Left ventricle myocardium superior (tissue), 1 donor: ENCODE measurements at regions not wholly inside any gene's neighbourhood (a gene's known extent, or its start where the extent isn't known, plus 50 kb on each side); places are given as distances from the start of the nearest gene placed in this dataset.

ENCODE experiments used
- ATAC-seq: fragments of 200-7000 bp; cut with Tn5 transposase; one replicate; pipeline ENCODE4 v1.9.1; 2020; ENCODE audit warnings: mild to moderate bottlenecking, moderate library complexity
- DNase-seq: peaks from one replicate; pipeline ENCODE4 v3.0.0-alpha.2; 2020
- intact Hi-C: fragments of 100-400 bp; cut with micrococcal nuclease; formaldehyde crosslinking; loops from one replicate; pipeline ENCODE4 v1.11.0; 2022
- donor health status: DM: no; HTN: yes; CAD: no; lungs with severe emphysema.

DNA sequence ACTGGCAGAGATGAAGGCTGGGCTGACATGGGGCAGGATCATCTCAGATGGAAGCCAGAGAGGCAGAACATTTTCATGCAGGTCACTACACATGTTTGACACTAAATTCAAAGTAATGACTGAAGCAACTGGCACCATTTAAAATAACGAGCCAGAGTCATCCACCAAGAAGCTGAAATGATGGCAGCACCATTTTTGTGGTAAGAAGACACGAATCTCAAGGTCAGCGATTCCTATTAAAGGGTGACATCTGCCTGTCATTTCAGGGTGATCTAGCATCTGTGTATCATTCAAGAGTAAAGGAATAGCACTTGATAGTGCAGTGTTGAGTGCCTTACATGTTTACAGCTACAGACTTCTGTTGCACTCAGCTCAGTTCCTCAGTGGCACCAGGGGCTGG, 113.4 kb upstream of the C11orf87 start:
- ATAC-seq (no peak), DNase-seq (no peak)
- intact Hi-C loops: no loop called here

DNA sequence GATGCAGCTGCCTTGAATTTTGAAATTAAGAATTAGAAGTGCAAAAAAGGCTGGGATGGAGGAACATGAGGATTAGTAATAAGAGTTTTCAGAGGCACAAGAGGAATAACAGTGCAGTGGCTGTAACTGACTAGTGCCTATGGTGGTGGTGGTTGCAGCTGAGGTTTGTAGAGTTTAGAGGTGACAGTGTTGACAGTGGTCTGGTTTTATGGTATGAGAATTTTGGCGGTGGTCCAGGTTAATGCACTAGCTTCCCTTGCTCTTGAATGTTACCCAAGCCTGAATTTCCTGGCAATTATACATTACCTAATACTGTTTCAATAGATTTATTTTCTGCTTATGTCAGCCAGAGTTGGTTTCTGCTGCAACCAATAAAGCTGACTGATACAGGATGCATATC, 112.8 kb upstream of the C11orf87 start:
- intact Hi-C loops: no loop called here
- no peak for DNase-seq
- no peak for ATAC-seq

DNA sequence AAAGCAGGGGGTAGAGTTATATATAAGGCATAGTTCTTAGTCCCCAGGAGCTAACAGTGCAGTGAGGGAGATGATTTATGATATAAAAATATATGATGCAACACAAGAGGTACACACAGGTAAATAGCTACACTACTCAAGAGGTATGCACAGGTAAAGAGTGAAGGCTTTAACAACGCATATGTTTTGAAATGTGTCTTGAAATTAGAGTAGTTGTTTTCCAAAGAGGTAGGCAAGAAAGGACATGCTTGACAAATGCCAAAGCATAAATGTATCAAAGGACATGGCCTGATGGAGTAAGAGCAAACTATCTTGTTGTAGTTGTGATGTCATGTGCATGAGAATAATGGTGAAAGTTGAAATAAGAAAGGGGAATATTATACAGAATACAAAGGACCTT, 104.3 kb upstream of the C11orf87 start:
- no peak for ATAC-seq
- no peak for DNase-seq
- intact Hi-C loops: no loop called here

DNA sequence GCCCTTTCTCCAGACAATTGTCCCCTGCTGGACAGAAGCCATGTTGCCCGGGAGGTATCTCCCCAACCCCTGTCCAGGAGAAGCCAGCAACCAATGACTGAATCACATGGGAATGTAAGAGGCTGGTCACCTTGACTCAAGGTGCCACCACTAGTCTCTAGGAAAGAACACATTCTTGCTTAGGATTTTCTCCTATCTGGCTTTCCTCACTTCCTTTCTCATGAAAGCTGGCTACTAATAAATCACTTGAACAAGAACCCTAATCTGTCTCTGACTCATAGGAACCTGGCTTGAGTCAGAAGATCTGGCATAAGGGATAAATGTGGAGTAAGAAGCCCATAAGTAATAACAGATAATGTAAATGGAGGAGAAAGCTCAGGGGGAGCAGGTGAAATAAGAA, 101.4 kb upstream of the C11orf87 start:
- intact Hi-C loops: no loop called here
- DNase-seq: no peak
- no peak for ATAC-seq

DNA sequence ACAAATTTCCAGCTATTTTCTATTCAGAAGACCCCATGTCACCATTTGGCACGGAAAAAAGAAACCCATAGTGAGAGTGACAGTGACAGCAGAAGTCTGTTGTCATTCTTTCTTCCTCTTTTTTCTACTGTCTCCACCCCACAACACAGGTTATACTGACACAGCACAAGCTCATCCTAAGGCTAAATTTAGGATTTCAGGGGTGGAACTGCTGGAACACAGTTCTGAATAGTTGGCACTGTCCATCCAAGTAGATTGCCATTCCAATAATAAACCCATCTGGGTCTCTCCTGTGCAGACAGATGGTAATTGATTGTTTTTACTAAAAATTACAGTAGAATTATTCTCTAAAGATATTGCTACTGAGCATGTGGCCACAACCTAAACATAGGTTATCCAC, 95.2 kb upstream of the C11orf87 start:
- DNase-seq: no peak
- intact Hi-C loops: loop anchor here (5.0 kb wide), 1 partner anchor 894 kb away; no protein-coding TSS in a partner anchor
- ATAC-seq: peak; percentile 70

DNA sequence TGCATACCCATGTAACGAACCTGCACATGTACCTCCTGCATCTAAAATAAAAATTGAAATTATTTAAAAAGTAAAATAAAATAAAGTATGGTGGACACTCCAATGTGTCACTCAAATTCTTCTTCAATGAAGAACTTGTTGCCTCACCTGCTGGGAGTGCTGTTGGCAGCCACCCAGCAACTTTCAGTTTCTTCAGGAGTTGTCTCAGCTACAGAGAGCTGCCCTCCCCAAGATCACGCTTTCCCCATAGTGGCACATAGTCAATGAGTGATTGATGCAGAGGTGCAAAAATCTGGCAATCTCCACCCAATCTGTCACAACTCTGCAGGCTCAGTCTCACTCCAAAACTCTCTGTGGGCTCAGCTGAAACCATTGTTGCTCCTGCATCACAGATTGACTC, 92.3 kb upstream of the C11orf87 start:
- no peak for ATAC-seq

DNA sequence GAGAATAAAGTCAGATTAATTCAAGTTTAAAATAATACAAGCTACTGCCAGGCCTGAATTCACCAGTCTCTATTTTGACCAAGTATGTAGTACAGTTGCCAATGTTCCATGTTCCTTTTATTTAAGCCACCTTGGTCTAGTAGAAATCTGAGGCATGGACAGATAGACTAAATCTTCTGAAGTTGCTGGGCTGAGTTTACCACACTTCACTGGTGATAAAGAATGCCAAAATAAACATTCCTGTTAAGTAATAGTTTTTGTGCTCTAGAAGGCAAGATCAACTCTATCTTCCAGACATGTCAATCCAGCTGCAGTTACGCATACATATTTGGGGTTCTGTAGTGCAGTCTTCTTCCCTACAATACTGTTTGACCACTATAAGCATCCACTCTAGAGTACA, 83.9 kb upstream of the C11orf87 start:
- intact Hi-C loops: no loop called here
- no peak for DNase-seq
- no peak for ATAC-seq

More for the DNA sequence above, 92.3 kb upstream of the C11orf87 start:
- intact Hi-C loops: loop anchor here (5.0 kb wide), 1 partner anchor 897 kb away; no protein-coding TSS in a partner anchor
- no peak for DNase-seq

DNA sequence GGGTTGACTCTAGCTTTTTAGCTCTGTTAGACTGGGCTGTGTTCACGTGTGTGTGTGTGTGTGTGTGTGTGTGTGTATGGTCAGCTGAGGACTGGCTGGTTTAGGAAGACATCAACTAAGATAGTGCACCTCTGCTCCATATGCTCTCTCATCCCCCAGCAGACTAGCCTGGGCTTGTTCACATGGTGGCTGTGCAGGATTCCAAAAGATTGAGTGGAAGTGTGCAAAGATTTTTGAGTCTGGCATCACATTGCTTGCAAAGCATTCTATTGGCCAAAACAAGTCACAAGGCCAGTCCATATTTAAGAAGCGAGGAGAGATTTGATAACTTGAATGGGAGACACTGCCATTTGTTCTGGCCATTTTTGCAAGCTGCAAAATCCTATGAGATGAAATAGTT, 79.7 kb upstream of the C11orf87 start:
- ATAC-seq (no peak), DNase-seq (no peak)
- intact Hi-C loops: no loop called here

DNA sequence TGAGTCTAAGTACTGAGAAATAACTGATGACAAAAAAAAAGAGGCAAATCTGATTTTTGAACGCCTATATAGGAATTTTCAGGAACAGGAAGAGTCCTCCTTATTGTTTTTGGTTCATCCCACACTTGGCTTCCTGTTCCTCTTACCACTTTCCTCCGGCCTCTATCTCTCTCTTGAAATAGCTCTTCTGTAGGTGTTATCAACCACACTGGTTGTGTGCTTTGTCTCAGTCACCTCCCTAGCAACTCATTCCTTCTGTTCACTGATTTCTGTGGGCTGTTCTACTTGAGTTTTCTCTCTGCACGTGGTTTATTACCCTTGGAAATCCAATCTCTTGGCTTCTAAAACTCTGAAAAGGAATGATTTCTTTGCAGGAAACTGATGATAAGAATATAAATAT, 78.7 kb upstream of the C11orf87 start:
- DNase-seq (no peak), ATAC-seq (peak; percentile 91)
- intact Hi-C loops: no loop called here

DNA sequence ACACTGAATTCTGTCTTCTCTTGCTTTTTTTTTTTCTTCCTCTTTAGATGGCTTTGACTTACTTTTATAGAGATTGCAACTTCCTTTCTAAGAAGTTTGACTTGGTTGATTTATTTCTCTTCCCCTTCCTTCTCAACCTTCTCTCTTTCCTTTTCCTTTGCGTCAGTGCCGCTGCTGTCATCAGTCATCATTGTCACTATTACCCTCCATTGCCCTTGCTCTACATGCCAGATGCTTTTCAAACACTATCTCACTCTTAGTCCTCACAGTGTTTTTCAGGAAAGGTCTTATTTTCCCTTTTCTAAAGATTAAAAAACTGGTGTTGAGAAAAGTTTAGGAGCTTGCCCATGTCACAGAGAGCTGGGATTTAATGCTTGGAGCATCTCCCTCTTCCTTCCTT, 74.7 kb upstream of the C11orf87 start:
- DNase-seq (no peak), ATAC-seq (peak; percentile 66)
- intact Hi-C loops: no loop called here

DNA sequence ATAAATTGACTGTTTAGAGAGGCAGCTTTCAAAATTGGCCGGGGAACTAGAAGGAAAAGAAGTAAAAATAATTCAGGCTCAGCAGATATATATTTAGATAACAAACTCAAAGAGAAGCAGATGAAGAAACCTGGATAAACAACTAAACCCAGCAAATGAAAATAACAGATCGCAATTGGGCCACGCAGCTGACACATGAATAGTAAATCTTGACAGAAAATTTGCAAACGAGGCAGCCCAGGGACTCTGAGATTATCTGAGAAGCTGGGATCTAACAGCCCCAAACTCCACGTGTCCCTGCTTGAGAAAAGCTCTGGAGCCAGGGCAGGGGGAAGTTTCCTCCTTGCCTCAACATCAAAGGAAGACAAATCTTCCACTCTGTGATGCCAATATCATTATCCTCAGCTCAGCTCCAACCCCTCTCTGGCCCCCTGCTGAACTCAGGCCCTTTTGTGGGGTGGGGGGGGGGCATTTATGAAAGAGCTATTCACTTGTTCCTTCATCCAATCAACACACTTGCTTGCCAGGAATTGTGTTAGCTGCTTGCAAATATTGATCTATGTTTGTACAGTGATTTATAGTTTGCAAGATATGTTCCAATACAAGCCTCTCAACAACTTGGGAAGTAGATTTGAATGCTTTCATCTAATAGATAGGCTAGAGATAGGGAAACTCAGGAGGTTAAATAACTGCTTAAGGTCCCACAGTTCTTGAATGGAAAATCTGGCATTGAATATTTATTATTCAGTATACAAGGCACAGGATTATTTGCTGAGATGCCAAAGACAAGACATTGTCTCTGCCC, 72.5 kb upstream of the C11orf87 start:
- intact Hi-C loops: no loop called here
- no peak for ATAC-seq
- no peak for DNase-seq

DNA sequence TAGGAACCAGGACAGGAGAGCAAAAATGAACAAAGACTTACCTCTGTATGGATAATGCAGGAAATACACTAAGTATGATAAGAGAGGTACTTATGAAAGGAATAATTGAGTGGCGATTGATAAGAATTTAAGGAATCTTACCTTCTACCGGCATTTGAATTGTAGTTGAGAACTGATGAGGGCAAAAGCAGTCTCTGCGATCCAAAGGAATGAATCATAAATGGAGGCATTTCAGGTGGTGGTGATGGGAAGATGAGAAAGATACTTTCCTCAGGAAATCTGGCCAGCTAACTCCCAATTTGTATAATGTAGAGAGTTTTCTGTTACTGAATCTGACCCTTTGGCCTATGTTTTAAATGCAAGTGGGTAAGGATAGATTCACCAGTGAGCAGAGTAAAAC, 71.9 kb upstream of the C11orf87 start:
- intact Hi-C loops: no loop called here
- DNase-seq (no peak), ATAC-seq (no peak)

DNA sequence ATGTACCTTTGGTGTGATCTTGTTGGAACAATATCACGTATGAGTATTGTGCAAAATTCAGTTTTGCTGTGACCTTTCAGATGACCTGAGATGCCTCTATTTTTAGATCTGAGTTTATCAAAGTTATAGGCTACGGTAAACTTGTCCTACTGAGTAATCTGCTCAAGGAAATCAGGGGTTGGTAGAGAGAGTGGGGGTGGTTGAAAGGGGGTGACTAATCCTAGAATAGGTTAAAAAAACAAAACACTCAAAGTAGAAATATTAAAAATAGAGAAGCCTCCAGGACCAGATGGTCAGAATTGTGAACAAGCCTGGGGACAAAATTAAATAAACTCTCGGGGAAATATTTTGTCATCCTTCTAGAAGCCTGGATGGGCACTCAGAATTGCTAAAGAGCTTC, 59.9 kb upstream of the C11orf87 start:
- no peak for DNase-seq
- intact Hi-C loops: no loop called here
- no peak for ATAC-seq

DNA sequence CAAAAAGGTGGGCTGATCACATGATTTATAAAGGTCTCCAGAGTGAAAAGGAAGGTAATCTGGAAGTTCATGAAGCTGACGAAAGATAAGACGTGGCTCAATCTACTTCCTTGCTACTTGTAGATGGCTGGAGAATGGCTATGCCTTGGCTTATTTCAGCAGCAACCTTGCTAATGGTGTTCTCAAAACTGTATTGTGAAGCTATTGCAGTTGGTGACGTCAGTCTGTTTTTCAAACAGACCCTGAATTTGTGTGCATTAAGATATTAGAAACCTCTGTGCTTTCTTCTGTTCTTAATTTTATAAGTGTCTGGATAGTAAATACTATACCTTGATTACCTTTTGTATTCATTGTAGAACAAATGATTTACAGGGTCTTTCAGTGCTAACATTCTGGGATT, 58.3 kb upstream of the C11orf87 start:
- intact Hi-C loops: no loop called here
- ATAC-seq: no peak
- no peak for DNase-seq

DNA sequence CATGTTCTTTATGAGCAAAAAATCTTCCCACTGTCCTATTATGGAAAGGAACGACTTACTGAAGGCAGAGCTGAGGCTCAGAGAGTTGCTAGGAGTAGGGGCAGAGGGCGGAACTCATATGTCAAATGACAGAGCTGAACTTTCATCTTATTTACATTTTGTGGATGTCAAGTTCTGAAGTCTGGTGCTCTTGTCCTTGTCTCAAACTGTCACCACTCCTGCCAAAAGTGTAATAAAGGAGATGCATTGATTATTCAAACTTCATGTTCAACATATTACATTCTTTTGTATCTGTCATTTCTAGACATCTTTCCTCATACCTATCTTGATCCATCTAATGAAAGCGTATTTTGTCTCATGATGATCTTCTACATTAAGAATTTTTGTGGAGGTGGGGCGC, 57.1 kb upstream of the C11orf87 start:
- intact Hi-C loops: no loop called here

DNA sequence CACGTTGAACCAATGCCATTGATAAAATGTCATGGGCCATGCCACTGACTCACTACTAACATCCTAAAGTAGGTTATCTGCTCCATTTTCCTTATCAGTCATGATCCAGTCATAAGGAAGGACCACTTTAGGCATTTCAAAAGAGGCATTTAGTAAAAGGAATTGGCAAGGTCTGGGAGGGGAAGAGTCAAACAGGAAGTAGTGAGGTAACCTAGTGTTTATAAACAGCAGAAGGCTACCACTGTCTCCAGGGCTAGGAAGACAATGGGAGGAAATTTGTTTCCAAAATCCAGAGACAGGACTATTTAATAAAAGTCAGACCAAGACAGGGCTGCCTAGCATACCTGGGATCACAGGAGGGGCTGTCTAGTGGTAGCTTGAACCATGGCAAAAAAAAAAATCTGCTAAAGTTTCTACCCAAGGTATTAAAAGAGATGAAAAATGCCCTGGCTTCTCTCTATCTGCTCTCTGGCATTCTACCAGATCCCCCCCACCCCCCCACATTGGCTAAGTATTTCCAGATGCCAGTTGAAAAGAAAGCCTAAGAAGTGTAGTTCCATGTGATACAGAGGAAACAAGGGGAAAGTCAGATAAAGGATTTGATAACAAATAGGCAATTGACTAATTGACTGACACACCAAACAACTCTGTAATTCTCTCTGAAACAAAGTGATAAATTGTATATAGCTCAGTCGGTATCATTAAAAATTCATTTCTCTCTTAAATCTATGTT, 50.4 kb upstream of the C11orf87 start:
- no peak for DNase-seq
- intact Hi-C loops: no loop called here
- no peak for ATAC-seq

More for the DNA sequence above, 57.1 kb upstream of the C11orf87 start:
- DNase-seq (no peak), ATAC-seq (no peak)
